ENCODE measurements at regions not wholly inside any gene's neighbourhood (a gene's known extent, or its start where the extent isn't known, plus 50 kb on each side); places are given as distances from the start of the nearest gene placed in this dataset.

GRCh38 chr20:19112828-19113227 is 99.6 kb upstream of the SLC24A3 start:
- Histone ChIP-seq H3K27ac (no peak overlapping the region), H3K4me3 (ENCODE audit: low read depth in 1 of 2, low read length in 1 of 2) (no peak overlapping the region), H3K9me3 (no peaks in the 10 kb centered on the region), H3K4me1 (ENCODE audit: control insufficient read depth in 1 of 2, insufficient read depth in 1 of 2, low read depth in 1 of 2, low read length in 1 of 2) (no peaks in the 10 kb centered on the region), H3K36me3 (no peaks in the 10 kb centered on the region), H3K27me3 (no peaks in the 10 kb centered on the region)
- no peak for TF ChIP-seq CTCF (IDR thresholded peaks at IDR 0.05)

GRCh38 chr20:19113343-19113930 is 99.0 kb upstream of the SLC24A3 start:
- no peak for TF ChIP-seq CTCF (IDR thresholded peaks at IDR 0.05)
- Histone ChIP-seq H3K27me3 (no peaks in the 10 kb centered on the region), H3K9me3 (no peaks in the 10 kb centered on the region), H3K4me3 (ENCODE audit: low read depth in 1 of 2, low read length in 1 of 2) (no peak overlapping the region), H3K4me1 (ENCODE audit: control insufficient read depth in 1 of 2, insufficient read depth in 1 of 2, low read depth in 1 of 2, low read length in 1 of 2) (no peaks in the 10 kb centered on the region), H3K36me3 (no peaks in the 10 kb centered on the region), H3K27ac (no peak overlapping the region)

- TF ChIP-seq CTCF (IDR thresholded peaks at IDR 0.05), result no peak
Measured at GRCh38 chr20:19114410-19114809, 98.0 kb upstream of the SLC24A3 start.

GRCh38 chr20:19115581-19115980 is 96.9 kb upstream of the SLC24A3 start:
- Histone ChIP-seq H3K27me3 (no peaks in the 10 kb centered on the region), H3K27ac (no peak overlapping the region), H3K4me1 (ENCODE audit: control insufficient read depth in 1 of 2, insufficient read depth in 1 of 2, low read depth in 1 of 2, low read length in 1 of 2) (no peaks in the 10 kb centered on the region), H3K9me3 (no peaks in the 10 kb centered on the region), H3K36me3 (no peaks in the 10 kb centered on the region), H3K4me3 (ENCODE audit: low read depth in 1 of 2, low read length in 1 of 2) (no peak overlapping the region)
- no peak for TF ChIP-seq CTCF (IDR thresholded peaks at IDR 0.05)

More at GRCh38 chr20:19114410-19114809, 98.0 kb upstream of the SLC24A3 start:
- Histone ChIP-seq H3K27me3 (no peaks in the 10 kb centered on the region), H3K9me3 (no peaks in the 10 kb centered on the region), H3K27ac (no peak overlapping the region), H3K36me3 (no peaks in the 10 kb centered on the region), H3K4me3 (ENCODE audit: low read depth in 1 of 2, low read length in 1 of 2) (no peak overlapping the region), H3K4me1 (ENCODE audit: control insufficient read depth in 1 of 2, insufficient read depth in 1 of 2, low read depth in 1 of 2, low read length in 1 of 2) (no peaks in the 10 kb centered on the region)

GRCh38 chr20:19120011-19120410 is 92.4 kb upstream of the SLC24A3 start:
- H3K4me3 ChIP-seq (ENCODE audit: low read depth in 1 of 2, low read length in 1 of 2), result no peak overlapping the region
- no peak for TF ChIP-seq CTCF (IDR thresholded peaks at IDR 0.05)
- no peaks in the 10 kb centered on the region for H3K9me3 ChIP-seq
- no peaks in the 10 kb centered on the region for H3K36me3 ChIP-seq
- H3K4me1 ChIP-seq (ENCODE audit: control insufficient read depth in 1 of 2, insufficient read depth in 1 of 2, low read depth in 1 of 2, low read length in 1 of 2), result no peaks in the 10 kb centered on the region
- no peaks in the 10 kb centered on the region for H3K27me3 ChIP-seq
- H3K27ac ChIP-seq, result no peak overlapping the region

GRCh38 chr20:19120569-19120968 is 91.9 kb upstream of the SLC24A3 start:
- Histone ChIP-seq H3K36me3 (no peaks in the 10 kb centered on the region), H3K27me3 (no peaks in the 10 kb centered on the region), H3K9me3 (no peaks in the 10 kb centered on the region), H3K4me1 (ENCODE audit: control insufficient read depth in 1 of 2, insufficient read depth in 1 of 2, low read depth in 1 of 2, low read length in 1 of 2) (no peaks in the 10 kb centered on the region), H3K4me3 (ENCODE audit: low read depth in 1 of 2, low read length in 1 of 2) (no peak overlapping the region), H3K27ac (no peak overlapping the region)
- TF ChIP-seq CTCF (IDR thresholded peaks at IDR 0.05), result no peak

All from neutrophil (primary cell).